Spleen (tissue), 7 donors: ENCODE measurements at regions not wholly inside any gene's neighbourhood (a gene's known extent, or its start where the extent isn't known, plus 50 kb on each side); places are given as distances from the start of the nearest gene placed in this dataset.

Experiments
- POLR2A ChIP-seq, 3 donors: fragments of 450-650 bp; IDR thresholded peaks; one replicate each; pipeline ENCODE4 v1.5.1; 2017; ENCODE audit warnings: antibody characterized with exemption in 3 of 3, mild to moderate bottlenecking in 1 of 3
- POLR2AphosphoS5 ChIP-seq, 3 donors: sonication (generic); formaldehyde crosslinking; IDR thresholded peaks; one replicate each; pipeline ENCODE4 v1.5.1; 2017; ENCODE audit warnings: antibody characterized with exemption in 3 of 3
- TF ChIP-seq, protein P1 (sequence below), 11 experiments: fragments of 200-600 bp in 7 of 11; fragments of 450-650 bp in 4 of 11; sonication (generic) in 4 of 11; IDR thresholded peaks in 8 of 11; conservative IDR thresholded peaks in 3 of 11; 1 replicate in 7 of 11; 2 replicates in 4 of 11; pipeline versions ENCODE4 v1.4.0 to v1.8.0; 2016 to 2021; ENCODE audit warnings: antibody characterized with exemption in 11 of 11, inconsistent platforms in 4 of 11, mild to moderate bottlenecking in 1 of 11
- donor health status: DM: no; HTN: no; CAD: no; lungs with moderate emphysema.
- donor health status: DM: no; HTN: no; CAD: no.
- donor health status: DM: no; HTN: no; CAD: no.

DNA sequence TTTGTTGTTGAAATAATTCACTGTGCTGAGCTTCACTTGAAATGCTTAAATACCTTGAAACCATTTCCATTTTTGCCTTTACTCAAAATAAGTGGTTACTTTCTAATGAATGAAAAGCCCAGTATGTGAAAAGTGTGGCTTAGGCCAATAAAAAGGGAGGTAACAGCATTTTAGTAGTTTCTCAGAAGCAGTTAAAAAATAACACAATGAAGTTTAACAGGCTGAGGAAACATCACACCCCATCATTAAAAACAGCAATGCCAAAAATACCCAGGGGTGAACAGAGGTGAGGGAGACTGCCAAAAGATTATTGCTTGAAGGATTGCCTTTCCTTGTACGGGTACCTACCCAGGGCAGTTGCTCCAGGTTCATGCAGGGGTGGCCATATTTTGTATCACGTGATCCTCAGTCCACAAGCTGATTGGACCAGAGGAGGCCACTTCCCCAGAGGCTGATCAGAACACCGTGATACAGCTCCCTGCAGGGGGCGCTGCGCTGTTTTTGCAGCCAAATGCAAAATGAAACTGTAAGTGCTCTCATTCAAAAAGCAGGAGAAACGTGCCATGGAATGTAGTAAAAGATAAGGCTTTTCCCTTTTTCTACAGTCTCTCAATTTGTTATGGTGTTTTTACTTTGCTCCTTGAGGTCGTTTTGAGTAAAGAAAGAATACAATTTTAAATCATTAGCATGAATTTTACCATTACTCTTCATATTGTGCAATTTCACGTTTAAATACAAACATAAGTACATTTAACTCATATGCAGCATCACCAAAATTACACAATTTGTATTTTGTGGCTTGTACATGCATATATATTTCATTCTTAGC is 70.2 kb upstream of the SH3BP4 start:
- TF ChIP-seq, protein P1, sequence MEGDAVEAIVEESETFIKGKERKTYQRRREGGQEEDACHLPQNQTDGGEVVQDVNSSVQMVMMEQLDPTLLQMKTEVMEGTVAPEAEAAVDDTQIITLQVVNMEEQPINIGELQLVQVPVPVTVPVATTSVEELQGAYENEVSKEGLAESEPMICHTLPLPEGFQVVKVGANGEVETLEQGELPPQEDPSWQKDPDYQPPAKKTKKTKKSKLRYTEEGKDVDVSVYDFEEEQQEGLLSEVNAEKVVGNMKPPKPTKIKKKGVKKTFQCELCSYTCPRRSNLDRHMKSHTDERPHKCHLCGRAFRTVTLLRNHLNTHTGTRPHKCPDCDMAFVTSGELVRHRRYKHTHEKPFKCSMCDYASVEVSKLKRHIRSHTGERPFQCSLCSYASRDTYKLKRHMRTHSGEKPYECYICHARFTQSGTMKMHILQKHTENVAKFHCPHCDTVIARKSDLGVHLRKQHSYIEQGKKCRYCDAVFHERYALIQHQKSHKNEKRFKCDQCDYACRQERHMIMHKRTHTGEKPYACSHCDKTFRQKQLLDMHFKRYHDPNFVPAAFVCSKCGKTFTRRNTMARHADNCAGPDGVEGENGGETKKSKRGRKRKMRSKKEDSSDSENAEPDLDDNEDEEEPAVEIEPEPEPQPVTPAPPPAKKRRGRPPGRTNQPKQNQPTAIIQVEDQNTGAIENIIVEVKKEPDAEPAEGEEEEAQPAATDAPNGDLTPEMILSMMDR (IDR thresholded peaks at IDR 0.05 in 8 of 11, conservative IDR thresholded peaks at IDR 0.05 in 3 of 11) = peak in 9 of 11 experiments; percentile 28 to 74 (median 57)
- no peak for TF ChIP-seq POLR2AphosphoS5 (IDR thresholded peaks at IDR 0.05)
- no peak for TF ChIP-seq POLR2A (IDR thresholded peaks at IDR 0.05)
